Lower leg skin (tissue), 4 donors: ENCODE measurements at regions not wholly inside any gene's neighbourhood (a gene's known extent, or its start where the extent isn't known, plus 50 kb on each side); places are given as distances from the start of the nearest gene placed in this dataset.

Source experiments
- DNase-seq, 2 donors: peaks; one replicate each; pipeline ENCODE4 v3.0.0-alpha.2; 2019; ENCODE audit warnings: low spot score in 2 of 2
- H3K4me3 ChIP-seq: fragments of 200-600 bp; sonication (generic); 2 replicates; pipeline ENCODE4 v1.5.1; 2017; ENCODE audit warnings: mild to moderate bottlenecking, low read depth; ENCODE audit not compliant: poor library complexity, severe bottlenecking
- CTCF ChIP-seq, 3 donors: fragments of 450-650 bp; IDR thresholded peaks; one replicate each; pipeline ENCODE4 v1.5.1; 2016; ENCODE audit warnings: antibody characterized with exemption in 3 of 3, mild to moderate bottlenecking in 3 of 3, moderate library complexity in 2 of 3
- POLR2A ChIP-seq, 2 donors: fragments of 450-650 bp; IDR thresholded peaks; one replicate each; pipeline ENCODE4 v1.6.1; 2016 to 2017; ENCODE audit warnings: antibody characterized with exemption in 2 of 2, mild to moderate bottlenecking in 1 of 2, moderate library complexity in 1 of 2
- WGBS, 2 donors: methylation state at CpG; one replicate each; pipeline ENCODE4 v1.1.5; 2018; 5-methylcytosine and 5-hydroxymethylcytosine counted together
- intact Hi-C: fragments of 100-400 bp; cut with DNase I; formaldehyde crosslinking; loops from one replicate; pipeline ENCODE4 v1.15.0; 2023; ENCODE audit warnings: low total_unique reads

- TF ChIP-seq POLR2A (IDR thresholded peaks at IDR 0.05) = no peak
- TF ChIP-seq CTCF (IDR thresholded peaks at IDR 0.05) = no peak
- no peak overlapping the region for H3K4me3 ChIP-seq
- peak in 1 of 2 donors; percentile 86 for DNase-seq
- intact Hi-C loops = no loop called here
- 56 to 69% methylated on average over 12 of the region's 12 CpGs for WGBS, 2 donors
Measured at GRCh38 chr2:238790833-238791230, 57.1 kb upstream of the TWIST2 start.

- intact Hi-C loops = no loop called here
- no peak for TF ChIP-seq CTCF (IDR thresholded peaks at IDR 0.05)
- no peak for TF ChIP-seq POLR2A (IDR thresholded peaks at IDR 0.05)
- WGBS, 2 donors = 59 to 67% methylated on average over 14 of the region's 14 CpGs
- H3K4me3 ChIP-seq = no peak overlapping the region
- DNase-seq = peak in 1 of 2 donors; percentile 92
Measured at GRCh38 chr2:238791354-238791753, 56.5 kb upstream of the TWIST2 start.

DNA sequence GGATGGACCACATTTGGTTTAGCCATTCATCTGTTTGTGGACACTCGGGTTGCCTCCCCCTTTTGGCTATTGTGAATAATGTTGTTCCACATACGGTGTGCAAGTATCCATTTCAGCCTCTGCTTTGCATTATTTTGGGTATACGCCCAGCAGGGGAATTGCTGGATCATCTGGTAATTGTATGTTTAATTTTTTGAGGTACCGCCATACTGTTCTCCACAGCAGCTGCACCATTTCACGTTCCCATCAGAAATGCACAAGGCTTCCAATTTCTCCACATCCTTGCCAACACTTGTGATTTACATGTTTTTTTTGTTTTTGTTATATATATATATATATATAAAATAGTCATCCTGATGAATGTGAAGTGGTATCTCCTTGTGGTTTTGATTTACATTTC is 54.6 kb upstream of the TWIST2 start:
- WGBS, 2 donors = 93 to 94% methylated on average over 5 of the region's 5 CpGs
- H3K4me3 ChIP-seq = no peak overlapping the region
- TF ChIP-seq CTCF (IDR thresholded peaks at IDR 0.05) = no peak
- no peak for TF ChIP-seq POLR2A (IDR thresholded peaks at IDR 0.05)
- intact Hi-C loops = no loop called here
- DNase-seq = no peak

DNA sequence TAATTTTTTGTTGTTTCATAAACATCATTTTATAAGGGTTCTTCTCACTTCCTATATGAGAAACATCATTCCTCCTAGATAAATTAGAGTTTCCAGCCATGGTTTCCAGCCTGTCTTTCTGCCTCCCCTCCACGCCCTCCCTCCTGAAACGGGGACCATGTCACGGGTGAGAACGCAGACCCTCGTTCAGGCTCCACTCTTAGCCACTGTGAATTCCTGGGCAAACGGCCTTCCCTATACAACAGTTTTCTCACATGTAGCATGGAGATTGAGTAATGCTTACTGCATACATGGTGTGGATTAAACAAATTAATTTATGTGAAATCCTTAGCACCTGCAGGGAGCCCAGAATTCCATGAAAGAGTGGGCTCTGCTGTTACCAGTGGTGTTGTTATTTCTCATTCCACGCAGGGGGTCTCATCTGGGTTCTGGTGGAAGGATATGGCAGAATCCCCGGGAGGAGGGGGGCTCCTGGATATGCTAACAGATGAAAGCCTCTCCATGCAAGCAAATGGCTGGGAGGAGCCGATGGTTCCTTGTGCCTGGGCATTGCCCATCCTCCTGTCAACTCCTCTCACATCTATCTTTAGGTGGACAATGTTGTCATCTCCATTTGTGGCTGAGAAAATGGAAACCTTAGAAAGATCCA is 54.0 kb upstream of the TWIST2 start:
- no peak overlapping the region for H3K4me3 ChIP-seq
- TF ChIP-seq CTCF (IDR thresholded peaks at IDR 0.05) (no peak), POLR2A (IDR thresholded peaks at IDR 0.05) (no peak)
- intact Hi-C loops = no loop called here
- 87 to 92% methylated on average over 9 of the region's 9 CpGs for WGBS, 2 donors
- DNase-seq = peak in 1 of 2 donors; percentile 68

DNA sequence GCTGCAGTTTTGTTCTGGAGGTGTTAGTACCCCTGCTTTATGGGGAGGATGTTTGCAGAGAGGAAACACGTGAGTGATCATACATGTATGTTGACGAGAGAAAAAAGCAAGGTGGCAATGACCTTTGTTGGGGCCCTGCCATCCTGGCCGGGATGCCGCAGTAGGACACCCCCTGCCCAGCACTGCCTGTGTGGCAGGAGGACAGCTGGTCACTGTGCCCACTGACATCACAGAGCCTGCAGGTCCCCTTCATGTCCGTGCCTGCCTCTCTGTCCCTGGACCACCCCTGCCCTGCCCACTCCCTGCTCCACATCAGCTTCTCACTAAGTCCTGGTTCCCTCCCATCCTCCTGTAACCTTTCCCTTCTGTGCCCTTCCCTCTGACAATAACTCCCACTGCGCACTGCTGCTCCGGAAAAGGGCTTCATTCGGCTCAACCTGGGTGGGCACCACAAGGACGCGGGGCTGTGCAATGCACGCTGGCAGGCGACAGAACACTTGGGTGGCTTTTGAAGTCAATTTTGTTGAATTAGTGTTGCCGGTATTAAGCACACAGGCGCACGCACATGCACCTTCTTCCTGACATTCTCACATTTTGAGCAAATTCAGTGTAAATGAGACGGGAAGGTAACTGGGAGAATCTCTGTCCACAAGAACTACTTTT is 51.5 kb upstream of the TWIST2 start:
- intact Hi-C loops = no loop called here
- TF ChIP-seq POLR2A (IDR thresholded peaks at IDR 0.05) (no peak), CTCF (IDR thresholded peaks at IDR 0.05) (no peak)
- H3K4me3 ChIP-seq = no peak overlapping the region
- peak in 1 of 2 donors; percentile 20 for DNase-seq
- WGBS, 2 donors = 88 to 92% methylated on average over 16 of the region's 16 CpGs
